Activated CD4-positive, alpha-beta T cell treated with anti-CD3 and anti-CD28 coated beads, Interleukin-2, amount 10 ng/mL, durations not matched to agents 24 days and 14 days (primary cell): ENCODE measurements at regions not wholly inside any gene's neighbourhood (a gene's known extent, or its start where the extent isn't known, plus 50 kb on each side); places are given as distances from the start of the nearest gene placed in this dataset.
"Not testable (repeated sequence)": the region's sequence is repeated elsewhere in the genome, so short reads cannot be mapped to it uniquely, and the experiment has no call there.

Source experiments
- DNase-seq: peaks from one replicate; pipeline ENCODE4 v3.0.0; 2022
- H3K27ac Mint-ChIP-seq: one replicate; pipeline ENCODE4 v1.8.0; 2022; ENCODE audit warnings: mild to moderate bottlenecking, mixed read lengths
- H3K27me3 Mint-ChIP-seq: one replicate; pipeline ENCODE4 v1.8.0; 2022; ENCODE audit warnings: mixed read lengths
- H3K36me3 Mint-ChIP-seq: one replicate; pipeline ENCODE4 v1.8.0; 2022; ENCODE audit warnings: low read depth, mild to moderate bottlenecking, mixed read lengths
- H3K4me1 Mint-ChIP-seq: one replicate; pipeline ENCODE4 v1.8.0; 2021; ENCODE audit warnings: mixed read lengths
- H3K4me3 Mint-ChIP-seq: one replicate; pipeline ENCODE4 v1.8.0; 2022; ENCODE audit warnings: mild to moderate bottlenecking, moderate library complexity, mixed read lengths
- H3K9me3 Mint-ChIP-seq: one replicate; pipeline ENCODE4 v1.8.0; 2021; ENCODE audit warnings: mixed read lengths
- intact Hi-C: fragments of 100-400 bp; cut with micrococcal nuclease; formaldehyde crosslinking; loops from one replicate; pipeline ENCODE4 v1.15.1; 2023

- H3K4me1 Mint-ChIP-seq, result no peaks in the 10 kb centered on the region
- no peak for DNase-seq
- H3K4me3 Mint-ChIP-seq, result no peak overlapping the region
- no peak overlapping the region for H3K27ac Mint-ChIP-seq
- H3K27me3 Mint-ChIP-seq, result no peaks in the 10 kb centered on the region
- no peaks in the 10 kb centered on the region for H3K9me3 Mint-ChIP-seq
- no peaks in the 10 kb centered on the region for H3K36me3 Mint-ChIP-seq
- intact Hi-C loops, result no loop called here
Measured at GRCh38 chr13:84810781-84811180, 928.5 kb upstream of the SLITRK1 start.

- H3K36me3 Mint-ChIP-seq, result no peaks in the 10 kb centered on the region
- H3K4me1 Mint-ChIP-seq, result no peaks in the 10 kb centered on the region
- no peak for DNase-seq
- H3K4me3 Mint-ChIP-seq, result no peak overlapping the region
- peaks cover 3% of the 10 kb centered on the region for H3K9me3 Mint-ChIP-seq
- intact Hi-C loops, result no loop called here
- H3K27me3 Mint-ChIP-seq, result no peaks in the 10 kb centered on the region
- H3K27ac Mint-ChIP-seq, result no peak overlapping the region
Measured at GRCh38 chr13:84802073-84802472, 919.8 kb upstream of the SLITRK1 start.

- Mint-ChIP-seq H3K4me1 (no peaks in the 10 kb centered on the region), H3K36me3 (no peaks in the 10 kb centered on the region), H3K27ac (no peak overlapping the region), H3K4me3 (no peak overlapping the region), H3K27me3 (no peaks in the 10 kb centered on the region), H3K9me3 (peaks cover 5% of the 10 kb centered on the region)
- intact Hi-C loops, result no loop called here
- DNase-seq, result no peak
Measured at GRCh38 chr13:84784443-84785153, 902.3 kb upstream of the SLITRK1 start.

GRCh38 chr13:84777316-84777715, 895.0 kb upstream of the SLITRK1 start:
- Mint-ChIP-seq H3K9me3 (no peaks in the 10 kb centered on the region), H3K4me1 (no peaks in the 10 kb centered on the region), H3K27ac (no peak overlapping the region), H3K4me3 (no peak overlapping the region), H3K27me3 (no peaks in the 10 kb centered on the region), H3K36me3 (no peaks in the 10 kb centered on the region)
- DNase-seq, result no peak
- intact Hi-C loops, result no loop called here

- Mint-ChIP-seq H3K27me3 (no peaks in the 10 kb centered on the region), H3K27ac (no peak overlapping the region), H3K36me3 (no peaks in the 10 kb centered on the region), H3K4me1 (no peaks in the 10 kb centered on the region), H3K9me3 (no peaks in the 10 kb centered on the region), H3K4me3 (no peak overlapping the region)
- intact Hi-C loops, result no loop called here
- no peak for DNase-seq
Measured at GRCh38 chr13:84776593-84776992, 894.3 kb upstream of the SLITRK1 start.

- intact Hi-C loops, H3K4me3 Mint-ChIP-seq, H3K4me1 Mint-ChIP-seq, DNase-seq, H3K27ac Mint-ChIP-seq, H3K27me3 Mint-ChIP-seq, H3K36me3 Mint-ChIP-seq, H3K9me3 Mint-ChIP-seq: not testable (repeated sequence)
Measured at GRCh38 chr13:84775920-84776319, 893.6 kb upstream of the SLITRK1 start.

GRCh38 chr13:84774111-84774510, 891.8 kb upstream of the SLITRK1 start:
- H3K4me1 Mint-ChIP-seq, result no peaks in the 10 kb centered on the region
- intact Hi-C loops, result no loop called here
- DNase-seq, result no peak
- H3K9me3 Mint-ChIP-seq, result no peaks in the 10 kb centered on the region
- H3K36me3 Mint-ChIP-seq, result no peaks in the 10 kb centered on the region
- H3K4me3 Mint-ChIP-seq, result no peak overlapping the region
- H3K27me3 Mint-ChIP-seq, result no peaks in the 10 kb centered on the region
- no peak overlapping the region for H3K27ac Mint-ChIP-seq

GRCh38 chr13:84760956-84761355, 878.7 kb upstream of the SLITRK1 start:
- no peak for DNase-seq
- Mint-ChIP-seq H3K4me3 (no peak overlapping the region), H3K9me3 (no peaks in the 10 kb centered on the region), H3K36me3 (no peaks in the 10 kb centered on the region), H3K4me1 (no peaks in the 10 kb centered on the region), H3K27me3 (no peaks in the 10 kb centered on the region), H3K27ac (no peak overlapping the region)
- intact Hi-C loops, result no loop called here

- no peaks in the 10 kb centered on the region for H3K27me3 Mint-ChIP-seq
- H3K36me3 Mint-ChIP-seq, result no peaks in the 10 kb centered on the region
- no peak overlapping the region for H3K4me3 Mint-ChIP-seq
- no peaks in the 10 kb centered on the region for H3K9me3 Mint-ChIP-seq
- H3K4me1 Mint-ChIP-seq, result no peaks in the 10 kb centered on the region
- intact Hi-C loops, result no loop called here
- no peak for DNase-seq
- H3K27ac Mint-ChIP-seq, result no peak overlapping the region
Measured at GRCh38 chr13:84749126-84749525, 866.9 kb upstream of the SLITRK1 start.

- Mint-ChIP-seq H3K4me3 (no peak overlapping the region), H3K36me3 (no peaks in the 10 kb centered on the region), H3K27ac (no peak overlapping the region), H3K27me3 (no peaks in the 10 kb centered on the region), H3K9me3 (no peaks in the 10 kb centered on the region), H3K4me1 (no peaks in the 10 kb centered on the region)
- intact Hi-C loops, result no loop called here
- no peak for DNase-seq
Measured at GRCh38 chr13:84745051-84745551, 862.8 kb upstream of the SLITRK1 start.

- Mint-ChIP-seq H3K27ac (no peak overlapping the region), H3K36me3 (no peaks in the 10 kb centered on the region), H3K4me3 (no peak overlapping the region), H3K27me3 (no peaks in the 10 kb centered on the region), H3K9me3 (no peaks in the 10 kb centered on the region), H3K4me1 (no peaks in the 10 kb centered on the region)
- no peak for DNase-seq
- intact Hi-C loops, result no loop called here
Measured at GRCh38 chr13:84744203-84744602, 861.9 kb upstream of the SLITRK1 start.

GRCh38 chr13:84741253-84741652, 859.0 kb upstream of the SLITRK1 start:
- H3K36me3 Mint-ChIP-seq, result no peaks in the 10 kb centered on the region
- no peak overlapping the region for H3K4me3 Mint-ChIP-seq
- intact Hi-C loops, result no loop called here
- H3K4me1 Mint-ChIP-seq, result no peaks in the 10 kb centered on the region
- no peaks in the 10 kb centered on the region for H3K27me3 Mint-ChIP-seq
- no peak overlapping the region for H3K27ac Mint-ChIP-seq
- no peaks in the 10 kb centered on the region for H3K9me3 Mint-ChIP-seq
- DNase-seq, result no peak

GRCh38 chr13:84739021-84739420, 856.7 kb upstream of the SLITRK1 start:
- Mint-ChIP-seq H3K4me1 (no peaks in the 10 kb centered on the region), H3K4me3 (no peak overlapping the region), H3K9me3 (no peaks in the 10 kb centered on the region), H3K36me3 (no peaks in the 10 kb centered on the region), H3K27me3 (no peaks in the 10 kb centered on the region), H3K27ac (no peak overlapping the region)
- no peak for DNase-seq
- intact Hi-C loops, result no loop called here

GRCh38 chr13:84737661-84738060, 855.4 kb upstream of the SLITRK1 start:
- no peaks in the 10 kb centered on the region for H3K4me1 Mint-ChIP-seq
- H3K9me3 Mint-ChIP-seq, result no peaks in the 10 kb centered on the region
- H3K4me3 Mint-ChIP-seq, result no peak overlapping the region
- H3K27ac Mint-ChIP-seq, result no peak overlapping the region
- intact Hi-C loops, result no loop called here
- H3K27me3 Mint-ChIP-seq, result no peaks in the 10 kb centered on the region
- DNase-seq, result no peak
- no peaks in the 10 kb centered on the region for H3K36me3 Mint-ChIP-seq

- intact Hi-C loops, result no loop called here
- Mint-ChIP-seq H3K27me3 (no peaks in the 10 kb centered on the region), H3K27ac (no peak overlapping the region), H3K36me3 (no peaks in the 10 kb centered on the region), H3K4me3 (no peak overlapping the region), H3K4me1 (no peaks in the 10 kb centered on the region), H3K9me3 (no peaks in the 10 kb centered on the region)
- no peak for DNase-seq
Measured at GRCh38 chr13:84730376-84730775, 848.1 kb upstream of the SLITRK1 start.
